Coronary artery (tissue), 2 donors: ENCODE measurements at regions not wholly inside any gene's neighbourhood (a gene's known extent, or its start where the extent isn't known, plus 50 kb on each side); places are given as distances from the start of the nearest gene placed in this dataset.

Experiments used
- DNase-seq: peaks from one replicate; pipeline ENCODE4 v3.0.0-alpha.2; 2017; ENCODE audit warnings: low spot score
- H3K27ac ChIP-seq, 2 donors: fragments of 200-600 bp; sonication (generic); one replicate each; pipeline ENCODE4 v1.5.1; 2016 to 2019
- H3K4me3 ChIP-seq: fragments of 200-600 bp; sonication (generic); 2 replicates; pipeline ENCODE4 v1.5.1; 2016; ENCODE audit warnings: mild to moderate bottlenecking, moderate library complexity
- CTCF ChIP-seq: fragments of 200-600 bp; sonication (generic); IDR thresholded peaks from one replicate; pipeline ENCODE4 v1.5.1; 2019; ENCODE audit warnings: antibody characterized with exemption

- Histone ChIP-seq H3K27ac (no peak overlapping the region), H3K4me3 (no peak overlapping the region)
- no peak for DNase-seq
- TF ChIP-seq CTCF = no peak
Measured at GRCh38 chr9:86893811-86894490, 53.4 kb downstream of the GAS1 start.

GRCh38 chr9:86892576-86892975 is 54.7 kb downstream of the GAS1 start:
- Histone ChIP-seq H3K27ac (no peak overlapping the region), H3K4me3 (no peak overlapping the region)
- TF ChIP-seq CTCF = no peak
- DNase-seq = no peak

- no peak for DNase-seq
- TF ChIP-seq CTCF = no peak
- Histone ChIP-seq H3K4me3 (no peak overlapping the region), H3K27ac (no peak overlapping the region)
Measured at GRCh38 chr9:86891886-86892437, 55.3 kb downstream of the GAS1 start.

GRCh38 chr9:86891091-86891490 is 56.2 kb downstream of the GAS1 start:
- no peak for DNase-seq
- H3K4me3 ChIP-seq = no peak overlapping the region
- no peak overlapping the region for H3K27ac ChIP-seq
- no peak for TF ChIP-seq CTCF

GRCh38 chr9:86885232-86885631 is 62.1 kb downstream of the GAS1 start:
- DNase-seq = no peak
- no peak overlapping the region for H3K27ac ChIP-seq
- H3K4me3 ChIP-seq = no peak overlapping the region
- no peak for TF ChIP-seq CTCF

GRCh38 chr9:86876621-86877196 is 70.6 kb downstream of the GAS1 start:
- no peak for TF ChIP-seq CTCF
- no peak for DNase-seq
- Histone ChIP-seq H3K27ac (no peak overlapping the region), H3K4me3 (no peak overlapping the region)

GRCh38 chr9:86868616-86869015 is 78.7 kb downstream of the GAS1 start:
- DNase-seq = no peak
- no peak overlapping the region for H3K27ac ChIP-seq
- TF ChIP-seq CTCF = no peak
- H3K4me3 ChIP-seq = no peak overlapping the region
